ENCODE measurements at regions not wholly inside any gene's neighbourhood (a gene's known extent, or its start where the extent isn't known, plus 50 kb on each side); places are given as distances from the start of the nearest gene placed in this dataset.

GRCh38 chr2:234632527-234633391 lies 135.9 kb upstream of the ARL4C start:
- no peak for DNase-seq
- in situ Hi-C loops (cut with MboI; ENCODE audit: low pct_unique_long_range_greater_than_20kb, low sequenced_read_pairs), result no loop called here

DNA sequence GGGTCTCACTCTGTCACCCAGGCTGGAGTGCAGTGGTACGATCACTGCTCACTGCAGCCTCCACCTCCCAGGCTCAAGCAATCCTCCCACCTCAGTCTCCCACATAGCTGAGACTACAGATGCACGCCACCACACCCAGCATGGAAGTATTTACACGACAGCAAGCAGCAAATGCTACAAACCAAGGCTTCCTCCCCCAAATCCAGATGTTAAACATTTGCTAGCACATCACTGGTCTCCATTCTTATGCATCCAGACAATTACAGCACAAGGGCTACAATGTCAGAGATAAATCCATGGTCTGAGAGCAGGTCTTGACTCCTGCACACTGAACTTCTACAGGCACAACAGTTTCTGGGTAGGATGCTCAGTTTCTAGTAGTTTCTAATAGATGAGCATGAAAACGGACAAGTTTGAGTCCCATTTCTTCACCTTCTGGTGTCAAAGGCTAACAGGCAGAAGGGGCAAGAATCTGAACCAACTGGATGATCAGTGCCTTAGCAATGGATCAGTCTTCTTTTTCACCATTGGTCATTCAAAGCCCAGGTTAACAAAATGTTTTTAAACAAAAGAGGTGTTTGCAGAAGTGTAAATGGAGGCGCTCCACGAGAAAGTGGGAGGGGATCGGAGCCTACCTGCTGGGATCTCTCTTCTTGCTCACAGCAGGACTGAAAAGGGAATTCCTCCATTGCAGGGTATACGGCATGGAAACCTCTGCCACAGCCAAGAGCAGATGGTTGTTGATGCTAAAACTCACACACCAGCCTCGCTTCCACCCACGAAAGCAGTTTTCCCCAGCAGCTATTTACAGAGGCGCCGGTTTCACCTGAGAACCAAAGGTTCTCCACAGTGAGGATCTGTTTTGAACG lies 135.0 kb upstream of the ARL4C start:
- DNase-seq, result no peak
- in situ Hi-C loops (cut with MboI; ENCODE audit: low pct_unique_long_range_greater_than_20kb, low sequenced_read_pairs), result no loop called here

- in situ Hi-C loops (cut with MboI; ENCODE audit: low pct_unique_long_range_greater_than_20kb, low sequenced_read_pairs), result no loop called here
- no peak for DNase-seq
Observed at GRCh38 chr2:234630801-234631261, 133.9 kb upstream of the ARL4C start.

DNA sequence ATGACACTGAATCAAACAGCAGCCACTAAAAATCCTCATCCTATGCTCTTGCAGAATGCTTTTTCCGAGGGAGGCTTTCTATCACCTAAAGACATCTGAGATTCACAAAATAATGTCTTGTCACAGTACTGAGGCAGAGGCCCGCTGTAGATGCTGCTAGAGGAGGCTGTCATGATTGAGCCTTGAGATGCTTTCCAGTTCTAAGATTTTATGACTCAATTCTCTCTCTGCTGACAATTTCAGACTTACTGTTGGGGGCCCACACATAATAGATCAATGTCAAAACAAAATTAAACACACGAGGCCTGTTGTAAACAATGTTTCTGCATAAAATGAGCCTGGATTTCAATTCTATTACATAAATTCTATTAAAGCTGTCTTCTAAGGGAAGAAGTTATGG lies 132.7 kb upstream of the ARL4C start:
- DNase-seq, result no peak
- in situ Hi-C loops (cut with MboI; ENCODE audit: low pct_unique_long_range_greater_than_20kb, low sequenced_read_pairs), result no loop called here

DNA sequence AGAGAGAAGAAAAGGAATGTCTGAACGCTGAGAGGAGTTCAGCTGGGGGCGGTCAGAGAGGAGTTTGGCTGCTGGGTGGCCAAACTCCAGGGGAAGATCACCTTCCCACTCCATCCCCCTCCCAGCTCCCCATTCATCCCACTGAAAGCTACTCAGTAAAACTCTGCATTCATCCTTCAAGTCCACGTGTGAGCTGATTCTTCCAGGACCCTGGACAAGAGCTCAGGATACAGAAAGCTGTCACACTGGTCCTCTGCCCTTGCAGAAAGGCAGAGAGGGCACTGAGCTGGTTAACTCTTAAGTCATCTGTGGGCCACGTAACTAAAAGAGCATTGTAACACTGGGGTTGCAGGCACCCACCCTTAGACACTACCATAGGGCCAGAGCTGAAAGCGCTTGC lies 132.1 kb upstream of the ARL4C start:
- in situ Hi-C loops (cut with MboI; ENCODE audit: low pct_unique_long_range_greater_than_20kb, low sequenced_read_pairs), result no loop called here
- DNase-seq, result no peak

DNA sequence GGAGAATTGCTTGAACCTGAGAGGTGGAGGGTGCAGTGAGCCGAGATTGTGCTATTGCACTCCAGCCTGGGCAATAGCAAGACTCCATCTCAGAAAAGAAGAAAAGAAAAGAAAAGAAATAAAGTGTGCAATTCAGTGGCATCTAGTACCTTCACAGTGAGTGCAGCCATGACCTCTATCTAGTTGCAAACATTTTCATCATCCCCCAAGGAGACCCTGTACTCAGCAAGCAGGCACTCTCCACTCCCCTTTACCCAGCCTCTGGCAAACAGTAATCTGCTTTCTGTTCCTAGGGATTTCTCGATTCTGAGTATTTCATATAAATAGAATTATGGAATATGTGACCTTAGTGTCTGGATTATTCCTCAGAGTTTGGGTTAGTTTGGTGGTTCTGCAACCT lies 130.4 kb upstream of the ARL4C start:
- in situ Hi-C loops (cut with MboI; ENCODE audit: low pct_unique_long_range_greater_than_20kb, low sequenced_read_pairs), result no loop called here
- DNase-seq, result no peak

DNA sequence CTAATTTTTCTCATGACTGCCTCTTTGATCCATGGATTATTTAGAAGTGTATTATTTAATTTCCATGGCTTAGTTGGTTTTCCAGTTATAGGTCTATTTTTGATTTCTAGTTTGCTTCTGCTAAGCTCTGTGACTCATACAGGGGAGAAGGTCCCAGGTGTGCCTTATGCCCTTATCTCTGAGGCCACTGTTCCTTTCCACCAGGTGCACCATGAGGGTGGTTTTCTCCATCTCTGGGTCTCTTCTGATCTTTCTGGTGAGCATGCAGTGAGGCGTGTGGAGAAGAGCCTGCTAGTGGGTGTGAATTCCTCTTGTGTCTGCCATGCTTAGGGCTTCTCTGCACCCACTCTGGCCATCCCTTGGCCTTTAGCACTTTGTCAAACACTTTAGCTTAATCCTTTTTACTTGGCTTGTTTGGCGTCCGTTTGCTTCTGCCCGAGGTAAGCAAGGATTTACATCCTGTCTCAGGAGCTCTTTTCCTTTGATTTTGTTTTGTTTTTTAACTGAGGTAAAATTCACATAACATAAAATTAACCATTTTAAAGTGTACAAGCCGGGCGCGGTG lies 129.8 kb upstream of the ARL4C start:
- in situ Hi-C loops (cut with MboI; ENCODE audit: low pct_unique_long_range_greater_than_20kb, low sequenced_read_pairs), result no loop called here

GRCh38 chr2:234625626-234626250 lies 128.9 kb upstream of the ARL4C start:
- DNase-seq, result no peak
- in situ Hi-C loops (cut with MboI; ENCODE audit: low pct_unique_long_range_greater_than_20kb, low sequenced_read_pairs), result no loop called here

More for the DNA sequence above, 129.8 kb upstream of the ARL4C start:
- no peak for DNase-seq

GRCh38 chr2:234623521-234623991 lies 126.7 kb upstream of the ARL4C start:
- in situ Hi-C loops (cut with MboI; ENCODE audit: low pct_unique_long_range_greater_than_20kb, low sequenced_read_pairs), result no loop called here
- DNase-seq, result no peak

GRCh38 chr2:234621120-234621519 lies 124.2 kb upstream of the ARL4C start:
- in situ Hi-C loops (cut with MboI; ENCODE audit: low pct_unique_long_range_greater_than_20kb, low sequenced_read_pairs), result no loop called here
- DNase-seq, result no peak

DNA sequence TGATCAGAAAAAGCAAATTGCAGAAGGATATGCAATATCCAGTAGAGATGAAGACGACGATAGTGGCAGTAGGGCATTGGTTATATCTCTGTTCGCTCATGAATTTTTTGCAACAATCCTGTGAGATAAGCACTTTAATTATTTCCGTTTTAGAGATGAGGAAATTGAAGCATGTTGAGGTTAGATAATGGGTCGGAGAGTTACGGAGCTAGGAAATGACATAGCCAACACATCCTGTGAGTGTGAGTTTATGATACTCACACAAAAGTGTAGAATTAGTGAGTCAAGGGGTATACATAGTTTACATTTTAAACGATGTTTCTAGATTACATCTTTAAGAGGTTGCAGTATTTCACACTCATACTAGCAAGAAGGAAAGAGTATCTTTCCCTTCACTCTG lies 123.1 kb upstream of the ARL4C start:
- DNase-seq, result peak; percentile 42
- in situ Hi-C loops (cut with MboI; ENCODE audit: low pct_unique_long_range_greater_than_20kb, low sequenced_read_pairs), result no loop called here

DNA sequence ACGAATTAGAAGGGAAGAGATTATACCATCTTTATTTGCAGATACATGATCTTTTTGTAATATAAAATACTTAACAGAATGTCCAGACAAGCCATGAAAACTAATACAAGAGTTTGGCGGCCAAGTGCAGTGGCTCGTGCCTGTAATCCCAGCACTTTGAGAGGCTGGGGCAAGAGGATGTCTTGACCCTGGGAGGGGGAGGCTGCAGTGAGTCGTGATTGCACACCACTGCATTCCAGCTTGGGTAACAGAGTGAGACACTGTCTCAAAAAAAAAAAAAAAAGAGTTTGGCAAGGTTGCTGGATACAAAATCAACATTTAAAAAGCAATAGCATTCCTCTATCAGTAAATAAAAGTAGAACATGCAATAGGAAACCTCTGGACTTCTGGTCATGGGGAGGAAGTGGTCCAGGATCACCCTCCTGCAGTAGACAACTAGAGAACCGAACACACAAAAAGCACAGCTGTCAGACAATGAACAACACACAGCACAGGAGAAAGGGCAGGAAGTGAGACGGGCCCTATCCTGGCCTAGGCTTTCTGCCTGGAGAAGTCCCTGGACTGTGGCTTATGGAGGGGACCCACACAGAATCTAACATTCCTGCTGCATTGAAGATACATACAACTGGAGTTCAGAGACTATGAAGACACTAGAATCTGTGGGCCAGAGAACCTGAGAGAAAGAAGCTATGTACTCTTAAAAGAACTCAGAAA lies 118.9 kb upstream of the ARL4C start:
- DNase-seq, result no peak
- in situ Hi-C loops (cut with MboI; ENCODE audit: low pct_unique_long_range_greater_than_20kb, low sequenced_read_pairs), result no loop called here

GRCh38 chr2:234611209-234611608 lies 114.3 kb upstream of the ARL4C start:
- DNase-seq, result no peak
- in situ Hi-C loops (cut with MboI; ENCODE audit: low pct_unique_long_range_greater_than_20kb, low sequenced_read_pairs), result no loop called here

DNA sequence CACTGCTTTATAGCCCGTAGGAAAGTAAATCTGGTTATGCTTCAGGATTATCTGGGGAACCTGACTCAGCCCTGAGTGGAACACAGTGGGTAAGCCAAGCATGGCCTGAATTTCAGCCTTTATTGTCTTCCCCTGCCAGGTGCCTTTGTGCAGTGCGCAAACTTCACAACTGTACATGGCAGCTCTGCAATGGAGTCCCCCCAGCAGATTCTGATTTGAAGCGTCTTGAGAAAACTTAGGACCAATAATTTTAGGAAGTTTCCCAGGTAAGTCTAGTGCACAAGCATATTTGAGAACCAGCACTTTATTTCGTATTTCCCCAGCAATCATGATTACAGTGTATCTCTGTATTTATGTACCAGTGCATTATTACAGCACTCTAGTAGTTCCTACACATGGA lies 112.1 kb upstream of the ARL4C start:
- in situ Hi-C loops (cut with MboI; ENCODE audit: low pct_unique_long_range_greater_than_20kb, low sequenced_read_pairs), result no loop called here
- DNase-seq, result no peak

GRCh38 chr2:234607691-234608090 lies 110.8 kb upstream of the ARL4C start:
- in situ Hi-C loops (cut with MboI; ENCODE audit: low pct_unique_long_range_greater_than_20kb, low sequenced_read_pairs), result no loop called here
- no peak for DNase-seq

- no peak for DNase-seq
- in situ Hi-C loops (cut with MboI; ENCODE audit: low pct_unique_long_range_greater_than_20kb, low sequenced_read_pairs), result no loop called here
Observed at GRCh38 chr2:234606896-234607295, 110.0 kb upstream of the ARL4C start.

- DNase-seq, result no peak
- in situ Hi-C loops (cut with MboI; ENCODE audit: low pct_unique_long_range_greater_than_20kb, low sequenced_read_pairs), result no loop called here
Observed at GRCh38 chr2:234603619-234604018, 106.7 kb upstream of the ARL4C start.

GRCh38 chr2:234601213-234601612 lies 104.3 kb upstream of the ARL4C start:
- in situ Hi-C loops (cut with MboI; ENCODE audit: low pct_unique_long_range_greater_than_20kb, low sequenced_read_pairs), result no loop called here
- DNase-seq, result no peak

- DNase-seq, result no peak
Observed at GRCh38 chr2:234597576-234597861, 100.6 kb upstream of the ARL4C start.

More at GRCh38 chr2:234597576-234597861, 100.6 kb upstream of the ARL4C start:
- in situ Hi-C loops (cut with MboI; ENCODE audit: low pct_unique_long_range_greater_than_20kb, low sequenced_read_pairs), result no loop called here
